ENCODE measurements at regions not wholly inside any gene's neighbourhood (a gene's known extent, or its start where the extent isn't known, plus 50 kb on each side); places are given as distances from the start of the nearest gene placed in this dataset.

GRCh38 chr14:100955201-100955600 lies 51.7 kb upstream of the RTL1 start:
- DNase-seq, result no peak

- DNase-seq, result no peak
Measured at GRCh38 chr14:100962494-100962893, 59.0 kb upstream of the RTL1 start.

GRCh38 chr14:100965296-100965695 lies 61.8 kb upstream of the RTL1 start:
- DNase-seq, result no peak

GRCh38 chr14:100967178-100967577 lies 63.7 kb upstream of the RTL1 start:
- no peak for DNase-seq

GRCh38 chr14:100967930-100968329 lies 64.4 kb upstream of the RTL1 start:
- DNase-seq, result no peak

GRCh38 chr14:100972118-100972897 lies 68.8 kb upstream of the RTL1 start:
- no peak for DNase-seq

- DNase-seq, result no peak
Measured at GRCh38 chr14:100975671-100976070, 72.1 kb upstream of the RTL1 start.

GRCh38 chr14:100979079-100979478 lies 75.6 kb upstream of the RTL1 start:
- DNase-seq, result no peak

- DNase-seq, result no peak
Measured at GRCh38 chr14:100979780-100980179, 76.3 kb upstream of the RTL1 start.

GRCh38 chr14:100980823-100981222 lies 77.3 kb upstream of the RTL1 start:
- DNase-seq, result no peak

GRCh38 chr14:100981809-100982208 lies 78.3 kb upstream of the RTL1 start:
- no peak for DNase-seq

- DNase-seq, result no peak
Measured at GRCh38 chr14:100982353-100982752, 78.8 kb upstream of the RTL1 start.

GRCh38 chr14:100982762-100983161 lies 79.2 kb upstream of the RTL1 start:
- DNase-seq, result no peak

GRCh38 chr14:100983710-100984109 lies 80.2 kb upstream of the RTL1 start:
- no peak for DNase-seq

- DNase-seq, result no peak
Measured at GRCh38 chr14:100988011-100988410, 84.5 kb upstream of the RTL1 start.

- DNase-seq, result no peak
Measured at GRCh38 chr14:100988411-100988900, 84.9 kb upstream of the RTL1 start.

- no peak for DNase-seq
Measured at GRCh38 chr14:100988956-100989355, 85.4 kb upstream of the RTL1 start.

- peak in 1 of 2 donors; percentile 29 for DNase-seq
Measured at GRCh38 chr14:100989924-100990323, 86.4 kb upstream of the RTL1 start.

- DNase-seq, result no peak
Measured at GRCh38 chr14:100994082-100994481, 90.6 kb upstream of the RTL1 start.

GRCh38 chr14:100994756-100995330 lies 91.3 kb upstream of the RTL1 start:
- no peak for DNase-seq

GRCh38 chr14:101000711-101001250 lies 97.3 kb upstream of the RTL1 start:
- no peak for DNase-seq

GRCh38 chr14:101001311-101002069 lies 98.0 kb upstream of the RTL1 start:
- DNase-seq, result no peak

- no peak for DNase-seq
Measured at GRCh38 chr14:101002738-101003137, 99.2 kb upstream of the RTL1 start.

- no peak for DNase-seq
Measured at GRCh38 chr14:101004176-101004575, 100.7 kb upstream of the RTL1 start.
